ENCODE measurements at regions not wholly inside any gene's neighbourhood (a gene's known extent, or its start where the extent isn't known, plus 50 kb on each side); places are given as distances from the start of the nearest gene placed in this dataset.

GRCh38 chr6:139592011-139592410, 217.6 kb upstream of the CITED2 start:
- Histone ChIP-seq H3K4me3 (no peak overlapping the region), H3K27ac (peak overlapping the region in 1 of 2 donors; percentile 24), H3K9me3 (no peaks in the 10 kb centered on the region), H3K4me1 (replicated peaks) (peaks cover 7% of the 10 kb centered on the region), H3K36me3 (no peaks in the 10 kb centered on the region), H3K27me3 (replicated peaks; ENCODE audit: insufficient read depth) (no peaks in the 10 kb centered on the region)
- TF ChIP-seq POLR2A (IDR thresholded peaks at IDR 0.05) (no peak), POLR2AphosphoS5 (IDR thresholded peaks at IDR 0.05) (no peak)
- TF ChIP-seq, protein P1, sequence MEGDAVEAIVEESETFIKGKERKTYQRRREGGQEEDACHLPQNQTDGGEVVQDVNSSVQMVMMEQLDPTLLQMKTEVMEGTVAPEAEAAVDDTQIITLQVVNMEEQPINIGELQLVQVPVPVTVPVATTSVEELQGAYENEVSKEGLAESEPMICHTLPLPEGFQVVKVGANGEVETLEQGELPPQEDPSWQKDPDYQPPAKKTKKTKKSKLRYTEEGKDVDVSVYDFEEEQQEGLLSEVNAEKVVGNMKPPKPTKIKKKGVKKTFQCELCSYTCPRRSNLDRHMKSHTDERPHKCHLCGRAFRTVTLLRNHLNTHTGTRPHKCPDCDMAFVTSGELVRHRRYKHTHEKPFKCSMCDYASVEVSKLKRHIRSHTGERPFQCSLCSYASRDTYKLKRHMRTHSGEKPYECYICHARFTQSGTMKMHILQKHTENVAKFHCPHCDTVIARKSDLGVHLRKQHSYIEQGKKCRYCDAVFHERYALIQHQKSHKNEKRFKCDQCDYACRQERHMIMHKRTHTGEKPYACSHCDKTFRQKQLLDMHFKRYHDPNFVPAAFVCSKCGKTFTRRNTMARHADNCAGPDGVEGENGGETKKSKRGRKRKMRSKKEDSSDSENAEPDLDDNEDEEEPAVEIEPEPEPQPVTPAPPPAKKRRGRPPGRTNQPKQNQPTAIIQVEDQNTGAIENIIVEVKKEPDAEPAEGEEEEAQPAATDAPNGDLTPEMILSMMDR (IDR thresholded peaks at IDR 0.05), result no peak
- DNase-seq (ENCODE audit: low spot score), result no peak
- WGBS, result 76% methylated on average over 1 of the region's 1 CpG
- intact Hi-C loops (cut with DNase I), result loop anchor here (5.0 kb wide), 1 partner anchor 45 kb away; no protein-coding TSS in a partner anchor

- Histone ChIP-seq H3K9me3 (no peaks in the 10 kb centered on the region), H3K4me1 (replicated peaks) (peaks cover 10% of the 10 kb centered on the region), H3K27me3 (replicated peaks; ENCODE audit: insufficient read depth) (no peaks in the 10 kb centered on the region), H3K36me3 (no peaks in the 10 kb centered on the region), H3K27ac (peak overlapping the region in 1 of 2 donors; percentile 24), H3K4me3 (no peak overlapping the region)
- WGBS, result 59% methylated on average over 4 of the region's 4 CpGs
- intact Hi-C loops (cut with DNase I), result loop anchor here (5.0 kb wide), 1 partner anchor 44 kb away; no protein-coding TSS in a partner anchor
- TF ChIP-seq POLR2A (IDR thresholded peaks at IDR 0.05), result no peak
- TF ChIP-seq, protein P1 (IDR thresholded peaks at IDR 0.05), result no peak
- no peak for TF ChIP-seq POLR2AphosphoS5 (IDR thresholded peaks at IDR 0.05)
- DNase-seq (ENCODE audit: low spot score), result no peak
These were observed 216.8 kb upstream of the CITED2 start for GRCh38 chr6:139591075-139591865.

- Histone ChIP-seq H3K27me3 (replicated peaks; ENCODE audit: insufficient read depth) (no peaks in the 10 kb centered on the region), H3K4me3 (no peak overlapping the region), H3K27ac (no peak overlapping the region), H3K36me3 (no peaks in the 10 kb centered on the region), H3K9me3 (no peaks in the 10 kb centered on the region), H3K4me1 (replicated peaks) (peaks cover 10% of the 10 kb centered on the region)
- DNase-seq (ENCODE audit: low spot score), result no peak
- intact Hi-C loops (cut with DNase I), result loop anchor here (5.0 kb wide), 1 partner anchor 43 kb away; no protein-coding TSS in a partner anchor
- TF ChIP-seq POLR2A (IDR thresholded peaks at IDR 0.05), result no peak
- no peak for TF ChIP-seq POLR2AphosphoS5 (IDR thresholded peaks at IDR 0.05)
- TF ChIP-seq, protein P1 (IDR thresholded peaks at IDR 0.05), result no peak
- 78% methylated on average over 1 of the region's 1 CpG for WGBS
These were observed 215.8 kb upstream of the CITED2 start for GRCh38 chr6:139590206-139590605.

GRCh38 chr6:139588734-139589593, 214.5 kb upstream of the CITED2 start:
- WGBS, result 3% methylated on average over 4 of the region's 4 CpGs
- Histone ChIP-seq H3K36me3 (no peaks in the 10 kb centered on the region), H3K9me3 (no peaks in the 10 kb centered on the region), H3K27me3 (replicated peaks; ENCODE audit: insufficient read depth) (no peaks in the 10 kb centered on the region), H3K4me3 (no peak overlapping the region), H3K27ac (peak overlapping the region; percentile 45 to 61), H3K4me1 (replicated peaks) (peaks cover 10% of the 10 kb centered on the region)
- intact Hi-C loops (cut with DNase I), result no loop called here
- no peak for TF ChIP-seq POLR2A (IDR thresholded peaks at IDR 0.05)
- TF ChIP-seq, protein P1 (IDR thresholded peaks at IDR 0.05), result no peak
- TF ChIP-seq POLR2AphosphoS5 (IDR thresholded peaks at IDR 0.05), result no peak
- no peak for DNase-seq (ENCODE audit: low spot score)
